ENCODE measurements at regions not wholly inside any gene's neighbourhood (a gene's known extent, or its start where the extent isn't known, plus 50 kb on each side); places are given as distances from the start of the nearest gene placed in this dataset.

GRCh38 chr21:14012409-14012808 is 198.3 kb downstream of the LIPI start:
- TF ChIP-seq CSRNP3 (CRISPR knock-in tag; IDR thresholded peaks at IDR 0.05): no peak
- TF ChIP-seq ZFP30 (CRISPR knock-in tag; IDR thresholded peaks at IDR 0.05): no peak
- no peak for TF ChIP-seq CSDC2 (CRISPR knock-in tag; IDR thresholded peaks at IDR 0.05)
- TF ChIP-seq CREB5 (CRISPR knock-in tag; IDR thresholded peaks at IDR 0.05; ENCODE audit: low read depth): no peak
